NCI-H345 (cell line): ENCODE measurements at regions not wholly inside any gene's neighbourhood (a gene's known extent, or its start where the extent isn't known, plus 50 kb on each side); places are given as distances from the start of the nearest gene placed in this dataset.
A peak's percentile ranks its signal among the peaks of the same experiment; 100 is the strongest.
"Not testable (repeated sequence)": the region's sequence is repeated elsewhere in the genome, so short reads cannot be mapped to it uniquely, and the experiment has no call there.

Experiments used
- DNase-seq: peaks from one replicate; lab custom pipeline; 2025; lab: John Stamatoyannopoulos, UW

DNA sequence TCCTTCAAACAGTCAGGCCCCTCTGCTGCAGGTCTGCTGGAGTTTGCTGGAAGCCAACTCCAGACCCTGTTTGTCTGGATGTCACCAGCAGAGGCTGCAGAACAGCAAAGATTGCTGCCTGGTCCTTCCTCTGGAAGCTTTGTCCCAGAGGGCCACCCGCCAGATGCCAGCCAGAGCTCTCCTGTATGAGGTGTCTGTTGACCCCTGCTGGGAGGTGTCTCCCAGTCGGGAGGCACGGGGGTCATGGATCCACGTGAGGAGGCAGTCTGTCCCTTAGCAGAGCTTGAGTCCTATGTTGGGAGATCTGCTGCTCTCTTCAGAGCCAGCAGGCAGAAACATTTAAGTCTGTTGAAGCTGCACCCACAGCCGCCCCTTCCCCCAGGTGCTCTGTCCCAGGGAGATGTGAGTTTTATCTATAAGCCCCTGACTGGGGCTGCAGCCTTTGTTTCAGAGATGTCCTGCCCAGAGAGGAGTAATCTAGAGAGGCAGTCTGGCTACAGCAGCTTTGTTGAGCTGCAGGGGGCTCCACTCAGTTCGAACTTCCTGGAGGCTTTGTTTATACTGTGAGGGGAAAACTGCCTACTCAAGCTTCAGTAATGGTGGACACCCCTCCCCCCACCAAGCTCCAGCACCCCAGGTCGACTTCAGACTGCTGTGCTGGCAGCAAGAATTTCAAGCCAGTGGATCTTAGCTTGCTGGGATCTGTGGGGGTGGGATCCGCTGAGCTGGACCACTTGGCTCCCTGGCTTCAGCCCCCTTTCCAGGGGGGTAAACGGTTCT is 72.1 kb downstream of the OGFRL1 start:
- not testable (repeated sequence) for DNase-seq

DNA sequence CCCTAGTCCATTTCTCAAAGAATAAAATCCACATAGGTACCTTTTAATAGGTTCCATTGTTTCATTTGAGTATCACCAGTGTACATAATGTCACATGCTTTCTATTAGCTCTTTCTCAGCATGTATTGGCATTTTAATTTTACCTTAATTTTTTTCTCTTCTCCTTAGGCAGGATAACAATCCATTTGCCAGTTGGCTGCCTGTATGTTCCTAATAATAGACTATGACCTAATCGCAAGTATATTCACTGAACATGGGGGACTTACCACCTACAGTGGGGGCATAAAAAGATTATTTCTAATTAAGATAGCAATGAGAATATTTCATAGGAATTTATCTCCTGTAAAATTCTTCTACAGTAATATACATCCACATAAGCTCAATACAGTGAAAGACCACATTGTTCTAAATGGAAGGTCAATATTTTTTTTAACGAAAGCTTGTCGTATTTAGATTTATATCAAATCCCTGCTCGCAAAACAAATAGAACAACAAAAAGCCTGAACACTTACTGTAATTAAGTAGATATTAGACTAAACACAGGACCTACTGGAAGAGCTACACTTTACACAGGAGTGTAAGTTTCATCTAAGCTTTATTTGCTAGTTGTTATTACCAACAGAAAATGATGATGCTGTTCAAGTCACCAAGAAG is 76.4 kb downstream of the OGFRL1 start:
- DNase-seq, result no peak

DNA sequence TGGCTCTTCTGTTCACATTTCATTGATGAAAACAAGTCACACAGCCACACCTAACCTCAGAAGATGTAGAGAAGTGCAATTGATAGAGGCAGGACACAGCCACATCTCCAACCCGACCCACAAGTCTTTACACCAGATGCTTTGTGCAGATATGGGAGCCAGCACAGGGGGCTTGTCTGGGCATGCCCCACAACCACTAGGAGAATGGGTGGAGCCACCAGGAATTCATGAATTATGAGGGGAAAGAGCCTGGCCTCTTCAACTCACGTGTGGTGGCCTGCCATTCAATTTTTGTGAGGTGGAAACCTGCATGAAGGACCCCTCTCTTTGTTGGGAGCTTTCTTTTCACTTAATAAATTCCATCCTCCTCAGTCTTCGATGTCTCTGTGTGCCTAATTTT is 79.1 kb downstream of the OGFRL1 start:
- DNase-seq, result no peak

DNA sequence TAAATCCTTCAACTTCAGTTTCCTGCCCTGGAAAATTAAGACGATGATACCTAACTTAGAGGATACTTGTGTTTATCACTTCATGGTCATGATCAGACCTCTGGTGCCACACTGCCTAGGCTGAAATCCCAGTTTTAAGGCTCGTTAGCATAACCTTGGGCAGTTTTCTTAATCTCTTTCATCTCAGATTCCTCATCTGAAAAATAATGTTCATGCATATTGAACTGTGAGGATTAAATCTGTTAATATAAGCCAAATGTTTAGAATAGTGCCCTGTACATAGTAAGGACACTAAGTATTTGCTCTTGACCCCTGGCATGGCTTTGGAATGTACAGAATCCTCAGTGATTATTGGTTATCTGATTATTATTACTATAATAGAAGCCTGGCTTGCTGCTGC is 79.7 kb downstream of the OGFRL1 start:
- DNase-seq, result no peak

DNA sequence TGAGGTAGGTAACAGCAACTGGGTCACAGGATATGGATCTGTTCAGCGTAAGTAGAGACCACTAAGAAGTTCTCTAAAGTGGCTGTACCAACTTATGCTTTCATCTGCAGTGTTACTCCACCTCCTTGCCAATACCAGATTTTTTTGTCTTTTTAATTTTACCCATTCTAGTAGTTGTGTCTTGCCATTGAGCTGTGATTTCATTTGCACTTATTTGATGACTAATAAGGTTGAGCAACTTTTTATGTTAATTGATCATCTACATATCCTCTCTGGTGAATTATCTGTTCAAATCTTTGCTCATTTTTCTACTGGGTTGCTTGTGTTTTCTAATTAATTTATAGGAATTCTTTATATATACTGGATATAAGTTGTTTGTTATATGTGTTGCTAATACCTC is 82.9 kb downstream of the OGFRL1 start:
- DNase-seq, result no peak

DNA sequence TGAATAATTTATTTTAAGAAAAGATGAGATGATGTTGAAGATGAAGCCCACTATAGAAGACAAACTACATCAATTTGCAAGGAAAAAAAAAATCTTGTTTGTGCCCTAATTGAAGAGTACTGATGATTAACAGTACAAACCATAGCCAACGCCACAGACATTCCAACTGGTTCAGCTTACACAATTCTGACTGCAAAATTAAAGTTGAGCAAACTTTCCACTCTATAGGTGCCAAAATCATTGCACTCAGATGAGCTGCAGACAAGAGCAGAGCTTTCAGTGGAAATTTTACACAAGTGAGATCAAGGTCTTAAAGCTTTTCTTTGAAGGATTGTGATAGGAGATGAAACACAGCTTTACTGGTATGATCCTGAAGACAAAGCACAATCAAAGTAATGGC is 85.3 kb downstream of the OGFRL1 start:
- no peak for DNase-seq

DNA sequence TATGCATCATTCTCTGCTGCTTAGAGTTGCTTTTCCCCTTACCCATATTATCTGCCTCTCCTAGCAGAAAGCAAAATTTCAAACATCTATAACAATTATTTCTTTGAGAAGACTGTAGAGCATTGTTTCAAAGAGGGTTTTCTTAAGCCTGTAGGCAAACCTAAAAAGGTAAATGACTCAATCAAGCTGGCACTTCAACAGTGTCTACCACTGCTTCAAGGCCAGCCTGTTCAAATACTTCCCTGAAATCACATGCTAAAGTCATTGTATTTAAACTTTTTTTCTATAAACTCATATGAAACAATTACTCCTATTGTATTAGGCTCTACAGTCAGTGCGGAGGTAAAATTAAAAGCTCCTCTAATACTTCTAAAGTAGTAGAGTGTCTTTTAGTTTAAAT is 87.1 kb downstream of the OGFRL1 start:
- no peak for DNase-seq

DNA sequence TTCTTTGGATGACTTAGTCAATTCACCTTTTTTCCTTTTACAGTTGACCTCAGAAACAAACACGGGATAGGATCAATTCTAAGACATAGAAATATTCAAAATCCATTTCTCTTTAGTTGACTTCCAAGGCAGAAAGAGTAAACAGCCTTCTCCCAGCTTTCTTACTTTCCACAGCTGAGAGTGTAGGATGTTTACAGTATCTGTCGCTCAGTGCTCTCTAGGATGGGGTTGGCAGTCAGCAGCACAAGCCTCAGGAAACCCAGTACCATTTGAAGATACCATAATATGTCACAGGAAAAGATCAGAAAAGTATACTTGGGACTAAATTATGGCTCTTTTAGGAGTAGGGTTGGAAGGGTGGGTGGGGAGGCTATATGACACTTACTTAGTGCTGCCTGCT is 88.2 kb downstream of the OGFRL1 start:
- no peak for DNase-seq

DNA sequence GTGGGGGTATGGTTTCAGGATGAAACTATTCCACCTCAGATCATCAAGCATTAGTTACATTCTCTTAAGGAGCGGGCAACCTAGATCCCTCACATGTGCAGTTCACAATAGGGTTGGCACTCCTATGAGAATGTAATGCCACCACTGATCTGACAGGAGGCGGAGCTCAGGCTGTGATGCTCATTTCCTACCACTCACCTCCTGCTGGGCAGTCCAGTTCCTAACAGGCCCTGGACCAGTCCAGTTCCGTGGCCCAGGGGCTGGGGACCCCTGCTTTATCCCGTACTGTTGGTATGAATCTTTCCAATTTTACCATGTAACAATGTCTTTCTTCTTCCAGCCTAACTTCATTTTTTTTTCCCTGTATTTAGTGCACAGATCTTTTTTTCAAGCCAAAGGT is 94.9 kb downstream of the OGFRL1 start:
- DNase-seq, result no peak

DNA sequence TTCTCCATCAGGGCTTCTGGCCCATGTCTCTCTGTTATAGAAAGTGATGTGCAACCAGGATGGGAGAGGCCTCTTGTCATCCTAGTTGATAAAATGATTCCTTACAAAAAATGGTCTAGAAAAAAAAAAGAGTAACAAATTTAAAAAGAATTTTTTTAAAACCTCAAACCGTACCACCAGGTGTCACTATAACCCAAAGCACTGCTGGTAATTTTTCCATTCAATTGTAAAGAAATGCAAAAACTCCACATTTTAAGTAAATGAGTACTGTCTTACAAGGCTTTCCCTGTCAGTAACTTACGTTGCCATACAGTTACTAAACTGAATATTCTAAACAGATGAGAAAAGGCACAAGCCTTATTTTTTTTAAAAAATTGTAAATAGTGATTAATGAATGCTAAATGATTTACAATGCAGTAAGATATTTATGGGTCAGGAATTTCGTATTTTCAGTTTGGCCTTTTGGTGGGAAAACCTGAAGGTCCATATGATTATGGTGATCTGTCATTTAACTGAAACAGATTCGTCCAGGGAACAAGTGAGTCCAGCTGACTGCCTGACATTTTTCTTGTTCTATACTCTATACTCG is 95.4 kb downstream of the OGFRL1 start:
- peak; percentile 33 for DNase-seq

DNA sequence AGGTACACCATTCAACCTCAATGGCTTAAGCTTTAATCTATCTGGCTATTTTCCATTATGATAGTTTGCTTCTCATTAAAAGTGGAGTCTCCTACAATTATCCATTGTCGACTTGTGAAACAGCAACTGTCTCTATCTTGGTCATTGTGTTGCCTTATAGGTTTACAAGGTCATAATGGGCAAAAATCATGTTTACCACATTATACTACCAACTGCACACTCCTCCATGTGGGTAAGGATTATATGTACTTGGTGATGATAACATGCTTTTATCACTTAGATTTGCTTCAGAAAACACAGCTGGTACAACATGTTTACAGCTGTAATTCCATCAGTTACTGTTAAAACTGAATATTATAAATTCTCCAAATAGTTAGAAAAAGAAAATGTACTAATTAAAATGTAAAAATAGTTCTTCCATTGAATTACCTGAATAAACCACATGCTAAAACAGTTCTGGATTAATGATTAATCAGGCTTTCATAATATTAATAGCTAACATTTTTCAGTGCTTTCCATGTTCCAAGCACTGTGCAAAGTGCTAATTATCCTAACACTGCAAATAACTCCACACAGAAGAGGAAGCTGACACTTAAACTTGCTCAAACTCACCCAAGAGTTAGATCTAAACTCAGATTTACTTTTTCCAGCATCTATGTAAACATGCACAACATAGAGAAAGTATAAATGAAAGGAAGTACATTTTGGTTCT is 96.7 kb downstream of the OGFRL1 start:
- DNase-seq, result no peak

DNA sequence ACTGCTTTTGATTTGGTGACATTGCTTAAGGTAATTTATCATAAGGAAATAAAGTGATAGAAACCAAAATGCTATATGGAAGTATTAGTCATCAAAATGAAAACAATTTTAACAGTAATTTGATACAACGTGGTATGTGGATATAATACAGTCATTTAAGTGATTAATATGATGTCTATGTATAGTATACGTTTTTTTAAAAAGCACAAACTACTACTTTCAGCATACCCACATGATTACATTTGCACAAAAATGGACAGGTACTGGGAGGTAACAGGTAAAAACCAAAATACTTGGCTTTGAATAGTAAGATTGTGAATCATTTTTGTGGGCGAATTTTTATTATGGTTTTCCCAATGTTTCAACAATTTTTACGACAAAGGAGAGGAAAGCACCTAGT is 97.6 kb downstream of the OGFRL1 start:
- DNase-seq, result no peak

DNA sequence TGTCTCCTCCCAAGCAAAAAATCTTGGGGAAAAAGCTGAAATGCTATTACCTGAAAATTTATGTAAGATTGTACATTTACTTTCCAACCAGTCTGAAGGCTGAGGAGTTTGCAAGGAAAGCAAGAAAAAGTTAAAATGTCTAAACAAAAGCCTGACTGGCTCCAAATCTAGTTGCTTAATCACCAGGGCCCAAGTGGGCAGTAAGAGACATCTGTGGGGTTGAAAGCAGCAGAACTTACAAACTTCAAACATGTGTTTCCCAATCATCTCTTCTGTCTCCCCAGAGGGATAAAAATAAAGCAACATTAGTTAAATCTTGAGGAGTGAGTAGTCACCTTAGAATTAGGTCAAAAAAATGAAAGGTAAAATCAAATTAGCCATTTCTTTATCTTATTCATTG is 98.6 kb downstream of the OGFRL1 start:
- no peak for DNase-seq

DNA sequence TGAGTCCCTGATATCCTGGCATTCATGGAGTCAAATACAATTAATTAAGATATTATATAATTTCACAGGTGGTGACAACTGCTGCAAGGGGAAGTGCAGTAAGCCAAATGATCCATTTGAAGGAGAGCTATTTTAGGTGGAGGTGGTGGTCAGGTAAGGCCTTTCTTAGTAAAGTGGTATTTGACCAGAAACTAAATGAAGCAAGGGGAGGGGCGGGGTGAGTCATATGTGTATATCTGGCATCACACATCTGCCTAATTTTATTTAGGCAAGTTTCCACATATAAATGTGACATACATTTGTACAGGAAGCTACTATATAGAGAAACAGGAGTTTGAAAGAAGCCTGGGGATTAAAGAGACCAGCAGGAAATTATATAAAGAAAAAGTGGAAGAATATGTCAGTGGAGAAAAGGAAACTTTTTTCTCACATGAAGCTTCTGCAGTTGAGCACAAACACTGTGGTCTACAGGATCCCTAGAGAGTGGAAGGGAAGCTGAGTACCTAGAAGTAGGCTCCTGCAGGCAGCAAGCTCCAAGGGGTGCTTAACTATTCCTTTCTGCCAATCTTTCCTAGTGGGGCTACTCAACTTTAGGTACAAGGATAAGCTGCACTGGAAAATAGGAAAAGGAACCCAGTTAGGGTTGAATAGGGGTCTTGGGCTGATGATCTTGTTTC is 99.6 kb downstream of the OGFRL1 start:
- no peak for DNase-seq

DNA sequence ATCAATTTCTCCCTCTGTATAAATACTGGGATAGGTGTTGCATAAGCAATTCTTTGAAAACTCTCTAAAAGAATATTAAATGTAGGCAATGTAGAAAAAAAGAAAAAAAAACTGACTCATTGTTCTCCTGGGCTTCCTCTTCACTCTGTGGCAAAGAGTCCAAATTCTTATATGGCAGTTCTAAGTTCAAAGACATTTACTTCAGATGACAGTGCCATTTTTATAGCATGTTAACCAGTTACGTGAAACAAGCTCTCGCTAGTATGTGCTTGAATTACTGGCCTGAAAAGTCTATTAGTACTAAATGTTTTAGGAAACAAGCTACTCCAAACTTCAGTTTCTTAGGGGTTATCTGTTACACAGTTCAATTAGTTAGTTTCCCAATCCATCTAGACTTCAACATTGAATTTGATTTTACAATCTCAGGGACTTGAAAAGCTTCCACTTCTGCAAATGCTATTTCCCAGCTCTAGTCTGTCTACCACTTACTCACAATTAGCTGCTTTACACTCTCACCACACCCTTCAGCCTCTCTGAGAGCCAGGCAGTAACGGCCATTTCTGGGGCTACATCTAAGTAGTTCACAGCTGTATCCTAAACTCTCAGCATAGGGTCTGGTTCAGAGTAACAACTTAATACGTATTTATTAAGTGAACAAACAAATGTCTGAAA is 100.4 kb downstream of the OGFRL1 start:
- no peak for DNase-seq

DNA sequence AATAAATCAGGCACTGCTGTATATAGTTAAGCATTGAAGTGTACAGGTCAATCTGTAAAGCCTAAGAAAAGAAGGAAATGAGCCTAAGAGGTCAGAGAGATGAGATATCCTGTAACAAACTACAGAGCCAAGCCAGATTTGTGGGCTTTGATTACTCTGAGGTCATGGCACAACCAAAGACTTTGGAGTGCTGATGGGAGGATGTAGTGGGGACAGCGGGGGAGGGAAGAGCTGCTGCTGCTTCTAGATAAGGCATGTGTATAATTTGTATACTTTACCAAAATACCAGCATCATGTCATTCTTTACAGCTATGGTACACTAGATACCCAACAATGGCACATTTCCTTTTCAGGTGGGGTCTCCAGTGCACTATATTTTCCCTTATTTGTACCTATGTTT is 102.5 kb downstream of the OGFRL1 start:
- DNase-seq, result no peak

DNA sequence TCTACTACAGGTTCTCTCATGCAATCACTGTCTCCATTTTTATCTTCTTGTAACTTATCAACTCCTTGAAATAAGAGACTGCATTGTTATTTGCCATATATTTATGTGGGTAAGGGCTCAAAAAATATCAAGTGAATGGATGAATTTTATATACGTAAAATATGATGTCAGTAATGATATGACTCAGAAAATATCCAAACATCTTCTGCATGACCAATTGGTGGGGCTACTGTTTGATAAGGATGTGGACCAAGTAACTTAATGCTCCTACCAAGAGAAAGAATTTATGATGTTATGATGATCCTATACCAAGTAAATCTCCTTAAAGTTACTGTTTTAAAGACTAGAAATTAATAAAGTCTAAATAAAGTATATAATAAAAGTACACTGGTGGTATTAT is 103.7 kb downstream of the OGFRL1 start:
- no peak for DNase-seq

DNA sequence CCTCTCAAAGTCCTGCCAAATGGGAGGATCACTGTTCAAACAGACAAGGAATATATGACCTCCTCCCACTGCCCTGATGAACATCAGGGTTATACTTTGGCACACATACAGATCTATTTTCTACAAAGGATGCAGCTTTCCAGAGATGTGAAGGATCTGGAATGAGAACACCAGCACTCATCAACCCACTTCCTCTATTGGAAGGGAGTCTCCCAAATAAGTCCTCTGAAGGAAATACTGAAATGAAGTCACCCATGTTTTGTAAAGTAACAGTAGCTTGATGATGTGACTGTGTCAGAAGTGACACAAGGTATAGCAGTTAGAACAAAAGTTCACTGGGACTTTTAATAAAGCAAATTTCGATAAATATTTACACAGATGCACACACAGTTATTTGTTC is 104.9 kb downstream of the OGFRL1 start:
- no peak for DNase-seq

DNA sequence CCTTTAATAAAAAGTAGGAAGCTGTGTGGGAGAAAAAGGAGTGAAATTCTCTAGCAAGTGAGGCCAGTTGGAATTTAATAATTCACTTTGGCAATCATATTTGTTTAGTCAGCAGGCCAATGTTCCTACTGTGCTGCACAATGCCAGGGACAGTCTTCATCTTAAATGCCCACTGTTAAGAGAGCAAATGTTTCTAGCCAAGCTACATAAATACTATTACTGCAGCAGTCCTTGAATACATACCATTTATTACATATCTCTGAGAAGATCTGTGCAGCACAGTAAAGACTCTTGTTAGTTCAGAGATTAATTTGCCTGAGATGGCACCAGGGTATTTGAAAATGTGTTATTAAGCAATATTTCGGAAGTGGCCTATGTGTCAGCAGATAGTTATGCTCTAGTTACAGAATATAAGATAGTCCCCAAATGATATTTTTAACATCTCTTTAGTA is 105.4 kb downstream of the OGFRL1 start:
- DNase-seq, result peak; percentile 8

DNA sequence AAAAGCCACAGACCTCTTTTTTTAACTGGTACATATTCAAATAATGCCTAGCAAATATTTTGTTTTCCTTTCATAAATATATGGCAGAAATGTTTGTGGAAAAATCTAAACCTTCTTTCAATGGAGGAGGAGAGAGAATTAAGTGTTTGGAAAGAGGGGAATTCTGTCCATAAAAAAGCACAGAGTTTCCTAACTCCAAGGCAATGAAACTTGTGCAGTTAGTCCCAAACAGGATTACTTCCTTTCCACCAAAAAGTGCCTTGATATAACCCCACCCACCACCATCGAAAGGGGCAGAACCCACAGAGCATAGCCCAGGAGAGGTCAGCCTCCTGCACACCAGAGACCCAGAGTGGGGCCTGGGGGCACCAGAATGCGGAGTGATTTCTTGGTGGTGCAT is 106.3 kb downstream of the OGFRL1 start:
- no peak for DNase-seq

DNA sequence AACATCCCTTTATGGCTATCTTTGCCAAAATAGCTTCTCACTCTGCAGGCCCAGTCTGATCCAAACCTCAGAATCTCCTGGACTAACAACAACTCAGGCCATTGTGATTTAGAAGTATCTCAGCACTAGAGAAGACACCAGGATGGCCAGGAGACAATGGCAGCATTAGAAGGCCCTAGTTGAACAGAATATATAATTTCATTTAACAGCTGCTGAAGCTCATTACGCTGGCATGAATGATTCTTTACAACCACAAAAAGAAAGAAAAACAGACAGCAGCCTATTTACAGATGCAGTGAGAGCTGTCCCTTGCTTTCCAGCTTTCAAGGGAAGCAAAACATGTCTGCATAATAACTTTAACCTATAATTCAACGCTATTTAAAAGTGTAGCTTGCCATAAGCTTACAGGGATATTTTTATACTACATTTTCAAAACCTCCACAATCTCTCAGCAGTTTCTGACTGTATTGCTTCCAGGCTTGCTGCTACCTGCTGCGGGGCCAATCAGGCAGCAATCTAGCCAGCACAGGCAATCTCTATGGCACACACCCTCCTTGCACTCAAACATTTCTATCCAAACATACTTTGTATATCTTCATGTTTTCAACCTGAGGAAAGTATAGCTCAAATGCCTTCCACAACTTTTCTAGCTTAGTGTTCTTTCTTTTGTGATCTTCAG is 107.3 kb downstream of the OGFRL1 start:
- DNase-seq, result no peak
